Liver (tissue), 2 donors: ENCODE measurements at regions not wholly inside any gene's neighbourhood (a gene's known extent, or its start where the extent isn't known, plus 50 kb on each side); places are given as distances from the start of the nearest gene placed in this dataset.

ENCODE experiments used
- TF ChIP-seq, protein P1 (sequence below): fragments of 150-350 bp; IDR thresholded peaks from 2 replicates; pipeline ENCODE4 v1.5.1; 2017; ENCODE audit warnings: improper control_type of control experiment, low read depth, low read length; ENCODE audit not compliant: missing input control
- TF ChIP-seq, protein P2 (sequence below): IDR thresholded peaks from 2 replicates; pipeline ENCODE4 v1.6.1; 2016; ENCODE audit warnings: antibody characterized with exemption, mild to moderate bottlenecking
- donor health status: healthy.

DNA sequence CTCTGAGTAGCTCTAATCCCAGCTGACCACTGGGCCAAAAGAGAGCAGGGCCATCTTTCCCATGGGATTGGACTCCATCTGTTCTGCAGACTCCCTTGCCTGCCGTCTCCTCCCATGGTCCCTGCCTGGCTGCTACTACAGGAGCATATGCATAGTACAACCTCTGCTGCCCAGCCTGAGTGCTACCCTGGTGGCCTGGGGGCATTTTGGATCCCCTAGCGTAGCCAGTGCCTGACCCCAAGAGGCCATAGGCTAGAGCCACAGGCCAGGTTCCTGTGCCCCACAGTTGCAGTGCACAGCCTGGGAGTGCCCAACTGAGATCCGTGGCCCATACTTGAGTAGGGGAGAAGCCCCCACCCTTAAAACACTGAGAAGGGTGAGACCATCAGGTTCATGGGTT lies 280.3 kb downstream of the CCDC85A start:
- TF ChIP-seq, protein P1, sequence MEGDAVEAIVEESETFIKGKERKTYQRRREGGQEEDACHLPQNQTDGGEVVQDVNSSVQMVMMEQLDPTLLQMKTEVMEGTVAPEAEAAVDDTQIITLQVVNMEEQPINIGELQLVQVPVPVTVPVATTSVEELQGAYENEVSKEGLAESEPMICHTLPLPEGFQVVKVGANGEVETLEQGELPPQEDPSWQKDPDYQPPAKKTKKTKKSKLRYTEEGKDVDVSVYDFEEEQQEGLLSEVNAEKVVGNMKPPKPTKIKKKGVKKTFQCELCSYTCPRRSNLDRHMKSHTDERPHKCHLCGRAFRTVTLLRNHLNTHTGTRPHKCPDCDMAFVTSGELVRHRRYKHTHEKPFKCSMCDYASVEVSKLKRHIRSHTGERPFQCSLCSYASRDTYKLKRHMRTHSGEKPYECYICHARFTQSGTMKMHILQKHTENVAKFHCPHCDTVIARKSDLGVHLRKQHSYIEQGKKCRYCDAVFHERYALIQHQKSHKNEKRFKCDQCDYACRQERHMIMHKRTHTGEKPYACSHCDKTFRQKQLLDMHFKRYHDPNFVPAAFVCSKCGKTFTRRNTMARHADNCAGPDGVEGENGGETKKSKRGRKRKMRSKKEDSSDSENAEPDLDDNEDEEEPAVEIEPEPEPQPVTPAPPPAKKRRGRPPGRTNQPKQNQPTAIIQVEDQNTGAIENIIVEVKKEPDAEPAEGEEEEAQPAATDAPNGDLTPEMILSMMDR: no peak
- TF ChIP-seq, protein P2, sequence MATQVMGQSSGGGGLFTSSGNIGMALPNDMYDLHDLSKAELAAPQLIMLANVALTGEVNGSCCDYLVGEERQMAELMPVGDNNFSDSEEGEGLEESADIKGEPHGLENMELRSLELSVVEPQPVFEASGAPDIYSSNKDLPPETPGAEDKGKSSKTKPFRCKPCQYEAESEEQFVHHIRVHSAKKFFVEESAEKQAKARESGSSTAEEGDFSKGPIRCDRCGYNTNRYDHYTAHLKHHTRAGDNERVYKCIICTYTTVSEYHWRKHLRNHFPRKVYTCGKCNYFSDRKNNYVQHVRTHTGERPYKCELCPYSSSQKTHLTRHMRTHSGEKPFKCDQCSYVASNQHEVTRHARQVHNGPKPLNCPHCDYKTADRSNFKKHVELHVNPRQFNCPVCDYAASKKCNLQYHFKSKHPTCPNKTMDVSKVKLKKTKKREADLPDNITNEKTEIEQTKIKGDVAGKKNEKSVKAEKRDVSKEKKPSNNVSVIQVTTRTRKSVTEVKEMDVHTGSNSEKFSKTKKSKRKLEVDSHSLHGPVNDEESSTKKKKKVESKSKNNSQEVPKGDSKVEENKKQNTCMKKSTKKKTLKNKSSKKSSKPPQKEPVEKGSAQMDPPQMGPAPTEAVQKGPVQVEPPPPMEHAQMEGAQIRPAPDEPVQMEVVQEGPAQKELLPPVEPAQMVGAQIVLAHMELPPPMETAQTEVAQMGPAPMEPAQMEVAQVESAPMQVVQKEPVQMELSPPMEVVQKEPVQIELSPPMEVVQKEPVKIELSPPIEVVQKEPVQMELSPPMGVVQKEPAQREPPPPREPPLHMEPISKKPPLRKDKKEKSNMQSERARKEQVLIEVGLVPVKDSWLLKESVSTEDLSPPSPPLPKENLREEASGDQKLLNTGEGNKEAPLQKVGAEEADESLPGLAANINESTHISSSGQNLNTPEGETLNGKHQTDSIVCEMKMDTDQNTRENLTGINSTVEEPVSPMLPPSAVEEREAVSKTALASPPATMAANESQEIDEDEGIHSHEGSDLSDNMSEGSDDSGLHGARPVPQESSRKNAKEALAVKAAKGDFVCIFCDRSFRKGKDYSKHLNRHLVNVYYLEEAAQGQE: no peak
